CD4-positive, CD25-positive, alpha-beta regulatory T cell (primary cell): ENCODE measurements at regions not wholly inside any gene's neighbourhood (a gene's known extent, or its start where the extent isn't known, plus 50 kb on each side); places are given as distances from the start of the nearest gene placed in this dataset.

ENCODE experiments used
- ATAC-seq, 2 donors: fragments of 150-1000 bp; cut with Tn5 transposase; one replicate each; pipeline ENCODE4 v1.10.0; 2021; ENCODE audit warnings: low read depth in 2 of 2, moderate number of reproducible peaks in 2 of 2, moderate library complexity in 1 of 2
- DNase-seq, 3 donors: peaks; one replicate each; pipeline versions ENCODE4 v3.0.0 to v3.0.0-alpha.2; 2012 to 2022; ENCODE audit warnings: mixed read lengths in 1 of 3
- H3K27ac ChIP-seq: one replicate; pipeline ENCODE4 v1.7.0; 2013; ENCODE audit warnings: mild to moderate bottlenecking, low read length; ENCODE audit not compliant: insufficient read depth, poor library complexity, severe bottlenecking
- H3K27me3 ChIP-seq: one replicate; pipeline ENCODE4 v1.7.0; 2013; ENCODE audit warnings: low read length; ENCODE audit not compliant: control insufficient read depth, insufficient read depth
- H3K36me3 ChIP-seq: one replicate; pipeline ENCODE4 v1.7.0; 2013; ENCODE audit warnings: mild to moderate bottlenecking, low read length, moderate library complexity; ENCODE audit not compliant: control insufficient read depth, insufficient read depth
- H3K4me1 ChIP-seq: 2 replicates; pipeline ENCODE4 v1.7.0; 2013; ENCODE audit warnings: mild to moderate bottlenecking, low read length; ENCODE audit not compliant: insufficient read depth, control insufficient read depth, poor library complexity, severe bottlenecking
- H3K4me3 ChIP-seq: one replicate; pipeline ENCODE4 v1.7.0; 2013; ENCODE audit warnings: low read depth, mild to moderate bottlenecking, low read length, moderate library complexity
- H3K9me3 ChIP-seq, 2 experiments: 1 replicate in 1 of 2; 2 replicates in 1 of 2; pipeline ENCODE4 v1.7.0; 2013; ENCODE audit warnings: low read length in 2 of 2, mild to moderate bottlenecking in 1 of 2, moderate library complexity in 1 of 2; ENCODE audit not compliant: control insufficient read depth in 2 of 2
- H3K27ac Mint-ChIP-seq, 3 donors: one replicate each; pipeline ENCODE4 v1.8.0; 2020 to 2022; ENCODE audit warnings: mild to moderate bottlenecking in 3 of 3, mixed read lengths in 3 of 3, moderate library complexity in 2 of 3
- H3K27me3 Mint-ChIP-seq: one replicate; pipeline ENCODE4 v1.8.0; 2022; ENCODE audit warnings: mild to moderate bottlenecking, mixed read lengths
- H3K36me3 Mint-ChIP-seq: one replicate; pipeline ENCODE4 v1.8.0; 2020; ENCODE audit warnings: mixed read lengths
- H3K4me1 Mint-ChIP-seq, 4 donors: one replicate each; pipeline ENCODE4 v1.8.0; 2020 to 2022; ENCODE audit warnings: mixed read lengths in 4 of 4, mild to moderate bottlenecking in 1 of 4
- H3K4me3 Mint-ChIP-seq, 4 donors: one replicate each; pipeline ENCODE4 v1.8.0; 2020 to 2022; ENCODE audit warnings: mild to moderate bottlenecking in 4 of 4, mixed read lengths in 4 of 4, moderate library complexity in 3 of 4
- H3K9me3 Mint-ChIP-seq, 7 donors: one replicate each; pipeline ENCODE4 v1.8.0; 2020 to 2022; ENCODE audit warnings: mixed read lengths in 7 of 7, mild to moderate bottlenecking in 3 of 7, moderate library complexity in 2 of 7

- no peaks in the 10 kb centered on the region for H3K9me3 ChIP-seq
- ATAC-seq (no peak), DNase-seq (no peak)
- no peaks in the 10 kb centered on the region for H3K36me3 ChIP-seq
- Mint-ChIP-seq H3K27ac (no peak overlapping the region), H3K4me1 (no peaks in the 10 kb centered on the region), H3K4me3 (no peak overlapping the region), H3K36me3 (no peaks in the 10 kb centered on the region), H3K9me3 (peaks cover 0 to 2% (median 0%) of the 10 kb centered on the region in 7 donors), H3K27me3 (no peaks in the 10 kb centered on the region)
- H3K27ac ChIP-seq: no peak overlapping the region
- H3K27me3 ChIP-seq: no peaks in the 10 kb centered on the region
- no peaks in the 10 kb centered on the region for H3K4me1 ChIP-seq
- H3K4me3 ChIP-seq: no peak overlapping the region
These were observed 195.9 kb upstream of the NCAM1 start for GRCh38 chr11:112765337-112765736.

GRCh38 chr11:112769170-112769569 is 192.1 kb upstream of the NCAM1 start:
- Mint-ChIP-seq H3K36me3 (no peaks in the 10 kb centered on the region), H3K9me3 (peaks cover 0 to 5% (median 0%) of the 10 kb centered on the region in 7 donors), H3K27ac (no peak overlapping the region), H3K27me3 (no peaks in the 10 kb centered on the region), H3K4me1 (no peaks in the 10 kb centered on the region), H3K4me3 (no peak overlapping the region)
- ATAC-seq (no peak), DNase-seq (no peak)
- no peaks in the 10 kb centered on the region for H3K9me3 ChIP-seq
- H3K27ac ChIP-seq: no peak overlapping the region
- no peaks in the 10 kb centered on the region for H3K4me1 ChIP-seq
- no peaks in the 10 kb centered on the region for H3K27me3 ChIP-seq
- H3K4me3 ChIP-seq: no peak overlapping the region
- H3K36me3 ChIP-seq: no peaks in the 10 kb centered on the region

DNA sequence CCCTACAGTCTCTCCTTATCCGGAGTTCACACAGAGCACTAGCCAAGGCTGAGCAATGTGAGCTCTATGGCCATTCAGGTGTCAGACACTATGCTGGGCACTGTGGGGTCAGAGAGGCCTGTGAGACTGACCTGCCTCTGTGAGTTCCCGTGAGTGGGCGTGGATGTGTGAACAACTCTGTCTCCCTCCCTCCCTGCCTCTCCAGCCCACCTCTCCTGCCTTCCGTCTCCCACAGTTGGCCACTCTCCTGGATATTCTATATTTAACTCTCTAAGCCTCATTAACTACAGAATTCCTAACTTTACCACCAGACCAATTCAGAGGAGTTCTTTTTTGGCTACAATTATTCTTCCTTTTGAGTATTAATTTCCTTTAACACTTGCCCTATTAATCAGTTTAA is 191.6 kb upstream of the NCAM1 start:
- Mint-ChIP-seq H3K27me3 (no peaks in the 10 kb centered on the region), H3K4me1 (no peaks in the 10 kb centered on the region), H3K27ac (no peak overlapping the region), H3K36me3 (no peaks in the 10 kb centered on the region), H3K9me3 (peaks cover 0 to 5% (median 0%) of the 10 kb centered on the region in 7 donors), H3K4me3 (no peak overlapping the region)
- Histone ChIP-seq H3K9me3 (no peaks in the 10 kb centered on the region), H3K27ac (no peak overlapping the region), H3K4me1 (no peaks in the 10 kb centered on the region), H3K27me3 (no peaks in the 10 kb centered on the region), H3K36me3 (no peaks in the 10 kb centered on the region), H3K4me3 (no peak overlapping the region)
- DNase-seq (no peak), ATAC-seq (no peak)

DNA sequence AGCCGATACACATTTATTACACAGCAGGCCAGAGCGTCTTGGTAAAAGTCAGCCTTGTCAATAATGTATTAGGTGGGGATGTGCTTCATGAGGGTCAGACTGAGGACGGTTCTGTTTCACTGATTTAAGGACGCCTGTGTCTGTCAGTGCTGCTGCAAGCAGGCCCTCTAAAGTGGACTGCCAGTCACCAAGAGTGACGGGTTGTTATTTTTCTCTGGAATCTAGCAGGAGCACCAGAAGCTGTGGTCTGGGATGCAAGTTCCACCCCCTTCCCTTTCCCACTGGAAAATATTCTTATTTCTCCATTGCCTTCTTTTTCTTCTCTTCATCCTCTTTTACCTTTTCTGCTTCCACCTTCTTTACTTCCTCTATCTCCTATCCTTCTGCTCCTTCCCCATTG is 191.2 kb upstream of the NCAM1 start:
- Histone ChIP-seq H3K36me3 (no peaks in the 10 kb centered on the region), H3K27ac (no peak overlapping the region), H3K4me1 (no peaks in the 10 kb centered on the region), H3K27me3 (no peaks in the 10 kb centered on the region), H3K9me3 (no peaks in the 10 kb centered on the region), H3K4me3 (no peak overlapping the region)
- no peaks in the 10 kb centered on the region for H3K36me3 Mint-ChIP-seq
- H3K9me3 Mint-ChIP-seq: peaks cover 0 to 7% (median 0%) of the 10 kb centered on the region in 7 donors
- no peaks in the 10 kb centered on the region for H3K27me3 Mint-ChIP-seq
- H3K4me1 Mint-ChIP-seq: no peaks in the 10 kb centered on the region
- DNase-seq: no peak
- no peak overlapping the region for H3K4me3 Mint-ChIP-seq
- H3K27ac Mint-ChIP-seq: no peak overlapping the region
- ATAC-seq: no peak

GRCh38 chr11:112770487-112770886 is 190.7 kb upstream of the NCAM1 start:
- H3K36me3 Mint-ChIP-seq: no peaks in the 10 kb centered on the region
- DNase-seq: no peak
- peaks cover 0 to 7% (median 0%) of the 10 kb centered on the region in 7 donors for H3K9me3 Mint-ChIP-seq
- Histone ChIP-seq H3K36me3 (no peaks in the 10 kb centered on the region), H3K27ac (no peak overlapping the region), H3K4me1 (no peaks in the 10 kb centered on the region), H3K9me3 (no peaks in the 10 kb centered on the region), H3K4me3 (no peak overlapping the region), H3K27me3 (no peaks in the 10 kb centered on the region)
- H3K27ac Mint-ChIP-seq: no peak overlapping the region
- H3K4me1 Mint-ChIP-seq: no peaks in the 10 kb centered on the region
- no peaks in the 10 kb centered on the region for H3K27me3 Mint-ChIP-seq
- no peak for ATAC-seq
- no peak overlapping the region for H3K4me3 Mint-ChIP-seq

DNA sequence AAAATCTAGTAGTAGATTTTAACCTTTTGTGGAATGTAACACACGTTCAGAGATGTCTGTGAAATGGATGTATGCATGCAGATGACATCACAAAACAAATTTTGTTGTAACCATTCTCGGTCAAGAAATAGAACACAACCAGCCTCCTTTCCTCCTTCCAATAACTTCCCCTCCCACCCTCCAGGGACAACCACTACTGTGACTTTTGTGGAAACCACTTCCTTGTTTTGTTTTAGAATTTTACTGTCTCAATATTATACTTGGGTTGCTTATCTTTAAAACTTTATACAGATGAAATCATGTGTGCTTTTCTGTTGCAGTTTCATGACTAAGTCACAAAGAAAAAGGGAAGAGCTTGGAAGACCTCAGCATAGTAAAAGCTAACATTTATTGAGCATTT is 189.4 kb upstream of the NCAM1 start:
- Mint-ChIP-seq H3K4me1 (no peaks in the 10 kb centered on the region), H3K27ac (no peak overlapping the region), H3K9me3 (peaks cover 0 to 8% (median 0%) of the 10 kb centered on the region in 7 donors), H3K36me3 (no peaks in the 10 kb centered on the region), H3K4me3 (no peak overlapping the region), H3K27me3 (no peaks in the 10 kb centered on the region)
- Histone ChIP-seq H3K27ac (no peak overlapping the region), H3K36me3 (no peaks in the 10 kb centered on the region), H3K4me1 (no peaks in the 10 kb centered on the region), H3K4me3 (no peak overlapping the region), H3K9me3 (no peaks in the 10 kb centered on the region), H3K27me3 (no peaks in the 10 kb centered on the region)
- DNase-seq: no peak
- no peak for ATAC-seq

DNA sequence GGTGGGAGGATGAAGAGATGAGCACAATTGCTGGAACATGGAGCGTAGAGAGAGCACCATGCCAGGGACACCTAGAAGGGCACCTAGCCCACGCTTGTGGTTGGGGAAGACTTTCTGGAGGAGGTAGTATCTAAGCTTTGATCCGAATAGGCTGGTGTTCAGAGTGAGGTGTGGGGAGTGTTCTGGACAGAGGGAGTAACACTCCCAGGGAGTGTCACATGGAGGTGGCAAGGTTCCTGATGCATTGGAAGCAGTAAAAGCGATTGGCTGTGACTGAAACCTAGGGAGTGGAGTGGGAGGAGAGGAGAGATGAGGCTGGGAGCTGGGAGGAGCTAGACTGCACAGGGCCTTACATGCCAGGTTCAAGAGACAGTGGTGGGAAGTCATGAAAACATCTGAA is 188.0 kb upstream of the NCAM1 start:
- DNase-seq (no peak), ATAC-seq (no peak)
- Histone ChIP-seq H3K27me3 (no peaks in the 10 kb centered on the region), H3K36me3 (no peaks in the 10 kb centered on the region), H3K27ac (no peak overlapping the region), H3K4me1 (no peaks in the 10 kb centered on the region), H3K4me3 (no peak overlapping the region), H3K9me3 (no peaks in the 10 kb centered on the region)
- Mint-ChIP-seq H3K27ac (no peak overlapping the region), H3K4me1 (no peaks in the 10 kb centered on the region), H3K36me3 (no peaks in the 10 kb centered on the region), H3K4me3 (no peak overlapping the region), H3K9me3 (peaks cover 0 to 8% (median 0%) of the 10 kb centered on the region in 7 donors), H3K27me3 (no peaks in the 10 kb centered on the region)

GRCh38 chr11:112776834-112777233 is 184.4 kb upstream of the NCAM1 start:
- no peak for ATAC-seq
- H3K4me1 Mint-ChIP-seq: no peaks in the 10 kb centered on the region

More at GRCh38 chr11:112776834-112777233, 184.4 kb upstream of the NCAM1 start:
- peaks cover 10% of the 10 kb centered on the region for H3K27me3 Mint-ChIP-seq
- no peaks in the 10 kb centered on the region for H3K36me3 Mint-ChIP-seq
- H3K27ac Mint-ChIP-seq: no peak overlapping the region
- no peak overlapping the region for H3K4me3 ChIP-seq
- no peaks in the 10 kb centered on the region for H3K9me3 ChIP-seq
- H3K27me3 ChIP-seq: no peaks in the 10 kb centered on the region
- H3K36me3 ChIP-seq: no peaks in the 10 kb centered on the region
- no peak overlapping the region for H3K4me3 Mint-ChIP-seq
- no peaks in the 10 kb centered on the region for H3K4me1 ChIP-seq
- no peak for DNase-seq
- H3K9me3 Mint-ChIP-seq: peaks cover 0 to 7% (median 0%) of the 10 kb centered on the region in 7 donors
- H3K27ac ChIP-seq: no peak overlapping the region
